H9 (cell line): ENCODE measurements at regions not wholly inside any gene's neighbourhood (a gene's known extent, or its start where the extent isn't known, plus 50 kb on each side); places are given as distances from the start of the nearest gene placed in this dataset.

Source experiments
- DNase-seq: peaks from one replicate; pipeline ENCODE4 v3.0.0-alpha.2; 2017
- H2AFZ ChIP-seq: one replicate; pipeline ENCODE4 v1.6.1; 2013; ENCODE audit warnings: mild to moderate bottlenecking, low read length, control low read depth, moderate library complexity
- H2AK5ac ChIP-seq: 2 replicates; pipeline ENCODE4 v1.6.1; 2013; ENCODE audit warnings: low read length, control low read depth, mixed read lengths; ENCODE audit not compliant: insufficient read length
- H2BK120ac ChIP-seq: one replicate; pipeline ENCODE4 v1.6.1; 2013; ENCODE audit warnings: low read depth, mild to moderate bottlenecking, low read length, control low read depth, inconsistent platforms; ENCODE audit not compliant: poor library complexity, severe bottlenecking
- H2BK12ac ChIP-seq: 2 replicates; pipeline ENCODE4 v1.6.1; 2013; ENCODE audit warnings: low read length, control low read depth, mixed read lengths, low read depth; ENCODE audit not compliant: insufficient read length
- H2BK15ac ChIP-seq: 2 replicates; pipeline ENCODE4 v1.6.1; 2013; ENCODE audit warnings: low read depth, low read length, control low read depth
- H2BK20ac ChIP-seq: one replicate; pipeline ENCODE4 v1.6.1; 2013; ENCODE audit warnings: low read depth, mild to moderate bottlenecking, low read length, control low read depth, inconsistent platforms; ENCODE audit not compliant: poor library complexity, severe bottlenecking
- H2BK5ac ChIP-seq: 2 replicates; pipeline ENCODE4 v1.6.1; 2013; ENCODE audit warnings: low read length, control low read depth, mixed read lengths; ENCODE audit not compliant: insufficient read length
- H3K14ac ChIP-seq: 2 replicates; pipeline ENCODE4 v1.6.1; 2013; ENCODE audit warnings: low read length, control low read depth; ENCODE audit not compliant: insufficient read depth
- H3K18ac ChIP-seq: 2 replicates; pipeline ENCODE4 v1.6.1; 2013; ENCODE audit warnings: low read depth, mild to moderate bottlenecking, mixed read lengths, low read length, control low read depth; ENCODE audit not compliant: insufficient read length
- H3K23ac ChIP-seq: 2 replicates; pipeline ENCODE4 v1.6.1; 2013; ENCODE audit warnings: low read length, control low read depth, mixed read lengths, low read depth; ENCODE audit not compliant: insufficient read length
- H3K23me2 ChIP-seq: 2 replicates; pipeline ENCODE4 v1.6.1; 2013; ENCODE audit warnings: low read depth, mild to moderate bottlenecking, mixed read lengths, low read length, control low read depth; ENCODE audit not compliant: insufficient read length, poor library complexity, severe bottlenecking
- H3K27ac ChIP-seq: 2 replicates; pipeline ENCODE4 v1.5.1; 2013; ENCODE audit warnings: low read length, control low read depth, mixed read lengths, low read depth; ENCODE audit not compliant: insufficient read length
- H3K27me3 ChIP-seq: 2 replicates; pipeline ENCODE4 v1.6.1; 2013; ENCODE audit warnings: low read length, control low read depth, inconsistent platforms; ENCODE audit not compliant: insufficient read depth
- H3K4ac ChIP-seq: 2 replicates; pipeline ENCODE4 v1.6.1; 2013; ENCODE audit warnings: low read depth, mild to moderate bottlenecking, control low read depth, inconsistent platforms, low read length, moderate library complexity
- H3K4me1 ChIP-seq: 2 replicates; pipeline ENCODE4 v1.6.1; 2013; ENCODE audit warnings: low read length, control low read depth, inconsistent platforms; ENCODE audit not compliant: insufficient read depth
- H3K4me2 ChIP-seq: 2 replicates; pipeline ENCODE4 v1.6.1; 2013; ENCODE audit warnings: low read length, control low read depth, mixed read lengths; ENCODE audit not compliant: insufficient read length, insufficient read depth
- H3K56ac ChIP-seq: 2 replicates; pipeline ENCODE4 v1.6.1; 2013; ENCODE audit warnings: low read depth, mild to moderate bottlenecking, mixed read lengths, low read length, control low read depth; ENCODE audit not compliant: insufficient read length
- H3K79me1 ChIP-seq: 2 replicates; pipeline ENCODE4 v1.6.1; 2013; ENCODE audit warnings: low read depth, mild to moderate bottlenecking, moderate library complexity, low read length, control low read depth, inconsistent platforms; ENCODE audit not compliant: insufficient read depth, poor library complexity, severe bottlenecking
- H3K79me2 ChIP-seq: 2 replicates; pipeline ENCODE4 v1.6.1; 2013; ENCODE audit warnings: low read length, control low read depth, inconsistent platforms; ENCODE audit not compliant: insufficient read depth
- H3K9ac ChIP-seq: 2 replicates; pipeline ENCODE4 v1.6.1; 2013; ENCODE audit warnings: low read length, control low read depth, mixed read lengths; ENCODE audit not compliant: insufficient read length; ENCODE audit errors: extremely low read depth
- H3K9me3 ChIP-seq: one replicate; pipeline ENCODE4 v1.6.1; 2013; ENCODE audit warnings: low read depth, low read length, inconsistent platforms; ENCODE audit not compliant: control insufficient read depth
- H3T11ph ChIP-seq: one replicate; pipeline ENCODE4 v1.6.1; 2013; ENCODE audit warnings: mild to moderate bottlenecking, low read length, control low read depth, inconsistent platforms
- H4K20me1 ChIP-seq: one replicate; pipeline ENCODE4 v1.6.1; 2013; ENCODE audit not compliant: control insufficient read depth, insufficient read length, insufficient read depth
- H4K5ac ChIP-seq: 2 replicates; pipeline ENCODE4 v1.6.1; 2013; ENCODE audit warnings: low read depth, mild to moderate bottlenecking, mixed read lengths, low read length, control low read depth; ENCODE audit not compliant: insufficient read length
- H4K8ac ChIP-seq: replicated peaks from 2 replicates; pipeline ENCODE4 v1.6.1; 2013; ENCODE audit warnings: low read length, control low read depth, mixed read lengths, low read depth; ENCODE audit not compliant: insufficient read length
- H4K91ac ChIP-seq: 2 replicates; pipeline ENCODE4 v1.6.1; 2013; ENCODE audit warnings: low read depth, mild to moderate bottlenecking, moderate library complexity, mixed read lengths, low read length, control low read depth; ENCODE audit not compliant: insufficient read length
- H3K27ac Mint-ChIP-seq, 3 experiments: 2 replicates in 2 of 3; 3 replicates in 1 of 3; pipeline ENCODE4 v1.8.0; 2020 to 2021; ENCODE audit warnings: mixed read lengths in 3 of 3, mild to moderate bottlenecking in 1 of 3, moderate library complexity in 1 of 3
- H3K27me3 Mint-ChIP-seq: 2 replicates; pipeline ENCODE4 v1.8.0; 2021; ENCODE audit warnings: low read depth, mild to moderate bottlenecking, moderate library complexity, mixed read lengths
- H3K36me3 Mint-ChIP-seq, 3 experiments: 2 replicates in 2 of 3; 3 replicates in 1 of 3; pipeline ENCODE4 v1.8.0; 2020 to 2021; ENCODE audit warnings: low read depth in 3 of 3, mixed read lengths in 3 of 3; ENCODE audit not compliant: insufficient read depth in 1 of 3
- H3K4me1 Mint-ChIP-seq, 2 experiments: 2 replicates each; pipeline ENCODE4 v1.8.0; 2020; ENCODE audit warnings: mixed read lengths in 2 of 2
- H3K4me3 Mint-ChIP-seq, 2 experiments: 2 replicates in 1 of 2; 3 replicates in 1 of 2; pipeline ENCODE4 v1.8.0; 2020 to 2021; ENCODE audit warnings: mild to moderate bottlenecking in 2 of 2, mixed read lengths in 2 of 2, moderate library complexity in 1 of 2
- H3K9me3 Mint-ChIP-seq, 2 experiments: 2 replicates in 1 of 2; 3 replicates in 1 of 2; pipeline ENCODE4 v1.8.0; 2020; ENCODE audit warnings: mild to moderate bottlenecking in 2 of 2, mixed read lengths in 2 of 2, moderate library complexity in 1 of 2
- CTCF ChIP-seq: fragments of 200-600 bp; sonication (generic); conservative IDR thresholded peaks from 3 replicates; pipeline ENCODE4 v1.8.0; 2021; ENCODE audit warnings: antibody characterized with exemption, mild to moderate bottlenecking
- WGBS: extraction: QIAGEN DNeasy Blood & Tissue Kit; methylation state at CpG from one replicate; pipeline ENCODE4 v1.1.7; 2013; ENCODE audit warnings: missing lambda C conversion rate, low lambda C conversion rate, mixed read lengths; ENCODE audit not compliant: insufficient read length; ENCODE audit errors: extremely low coverage; 5-methylcytosine and 5-hydroxymethylcytosine counted together

- DNase-seq: no peak
- no peak overlapping the region for H2BK20ac ChIP-seq
- H3K4ac ChIP-seq: no peak overlapping the region
- Mint-ChIP-seq H3K4me1 (peaks cover 3 to 4% of the 10 kb centered on the region in 2 experiments; a peak in 3 of 4 replicates), H3K4me3 (no peak overlapping the region), H3K36me3 (peaks cover 4 to 27% (median 8%) of the 10 kb centered on the region in 3 experiments; a peak in 6 of 7 replicates), H3K9me3 (peaks cover 9 to 13% of the 10 kb centered on the region in 2 experiments), H3K27me3 (peaks cover 2% of the 10 kb centered on the region; the same call in 1 of the 2 replicates), H3K27ac (no peak overlapping the region)
- H2BK5ac ChIP-seq: no peak overlapping the region
- H3K79me1 ChIP-seq: no peaks in the 10 kb centered on the region
- WGBS: no CpG with 5 or more reads among the region's 3 CpGs
- no peak overlapping the region for H4K5ac ChIP-seq
- H2BK12ac ChIP-seq: no peak overlapping the region
- no peak overlapping the region for H3K14ac ChIP-seq
- no peaks in the 10 kb centered on the region for H3K4me1 ChIP-seq
- no peak overlapping the region for H3K9ac ChIP-seq
- no peaks in the 10 kb centered on the region for H3K27me3 ChIP-seq
- H3T11ph ChIP-seq: no peak overlapping the region
- H2BK120ac ChIP-seq: no peak overlapping the region
- H3K23ac ChIP-seq: no peak overlapping the region
- H3K9me3 ChIP-seq: peaks cover 14% of the 10 kb centered on the region
- H3K56ac ChIP-seq: no peak overlapping the region
- no peaks in the 10 kb centered on the region for H3K79me2 ChIP-seq
- H2AFZ ChIP-seq: no peak overlapping the region
- no peak overlapping the region for H2BK15ac ChIP-seq
- no peak overlapping the region for H3K4me2 ChIP-seq
- no peak overlapping the region for H3K18ac ChIP-seq
- no peaks in the 10 kb centered on the region for H4K20me1 ChIP-seq
- no peak overlapping the region for H4K8ac ChIP-seq
- no peak for TF ChIP-seq CTCF
- H3K27ac ChIP-seq: no peak overlapping the region
- H2AK5ac ChIP-seq: no peak overlapping the region
- H3K23me2 ChIP-seq: no peaks in the 10 kb centered on the region
- H4K91ac ChIP-seq: no peak overlapping the region
These were observed 735.0 kb upstream of the ZWINT start for GRCh38 chr10:57096044-57096443.
